GM20431 (cell line): ENCODE measurements at regions not wholly inside any gene's neighbourhood (a gene's known extent, or its start where the extent isn't known, plus 50 kb on each side); places are given as distances from the start of the nearest gene placed in this dataset.

ENCODE experiments used
- in situ Hi-C: fragments of 300-500 bp; cut with MseI, MboI; formaldehyde crosslinking; loops from one replicate; pipeline ENCODE4 v1.15.0; 2020; ENCODE audit warnings: low sequenced_read_pairs; ENCODE audit not compliant: unreplicated experiment

DNA sequence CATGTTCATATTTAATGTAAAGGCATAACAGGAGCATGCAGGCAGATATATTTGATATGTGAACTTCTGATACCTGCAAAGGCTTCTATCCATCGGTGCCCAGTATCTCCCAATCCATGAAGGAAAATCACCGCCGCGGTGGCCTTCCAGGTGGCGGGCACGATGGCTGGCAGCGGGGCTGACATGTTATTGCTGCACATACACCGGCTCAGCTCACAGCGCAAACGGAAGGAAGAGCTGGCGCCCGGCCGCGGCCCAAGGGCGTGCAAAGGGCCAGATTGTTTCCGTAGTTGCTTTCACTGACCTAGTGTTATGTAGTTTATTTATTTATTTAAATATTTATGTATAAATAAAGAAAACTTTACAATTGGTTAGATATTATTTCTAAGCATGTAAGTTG lies 322.7 kb upstream of the PITX2 start:
- in situ Hi-C loops, result no loop called here

DNA sequence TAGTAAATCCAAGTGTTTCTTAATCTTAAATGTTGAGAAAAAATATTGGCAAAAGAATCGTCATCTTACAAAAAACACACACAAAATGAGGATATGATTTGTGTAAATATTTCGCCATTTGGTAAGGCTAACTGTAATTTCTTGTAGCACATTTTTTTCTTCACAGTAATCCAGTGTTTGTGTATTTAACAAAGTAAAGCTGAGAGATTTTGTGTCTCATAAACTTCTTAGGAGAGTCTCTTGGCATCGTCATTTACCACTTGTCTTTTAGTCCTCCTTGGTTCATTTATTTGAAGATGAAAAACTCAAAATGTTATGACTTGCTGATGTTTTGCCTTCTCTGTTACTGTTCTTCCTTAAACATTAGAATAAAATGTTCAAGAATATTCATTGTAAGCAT lies 326.7 kb upstream of the PITX2 start:
- in situ Hi-C loops, result no loop called here

DNA sequence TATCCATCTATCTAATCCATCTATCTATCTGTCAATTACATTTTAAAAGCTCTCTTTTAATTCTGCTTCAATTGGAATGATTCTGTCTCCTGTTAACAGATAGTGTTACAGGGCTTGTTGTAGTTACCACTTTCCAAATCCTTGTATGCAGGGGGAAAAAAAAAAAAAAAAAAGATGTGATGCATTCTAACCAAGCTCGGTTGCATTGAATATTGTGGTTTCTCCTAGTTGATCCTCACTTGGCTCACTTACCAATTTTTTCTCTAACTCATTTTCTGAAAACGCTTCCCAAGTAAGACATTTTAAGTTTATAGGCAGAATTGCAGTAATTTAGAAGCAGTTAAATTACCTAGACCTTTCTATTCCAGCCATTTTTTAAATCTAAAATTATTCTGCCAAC lies 327.9 kb upstream of the PITX2 start:
- in situ Hi-C loops, result loop anchor here (25.0 kb wide), 1 partner anchor 313 kb away; no protein-coding TSS in a partner anchor

DNA sequence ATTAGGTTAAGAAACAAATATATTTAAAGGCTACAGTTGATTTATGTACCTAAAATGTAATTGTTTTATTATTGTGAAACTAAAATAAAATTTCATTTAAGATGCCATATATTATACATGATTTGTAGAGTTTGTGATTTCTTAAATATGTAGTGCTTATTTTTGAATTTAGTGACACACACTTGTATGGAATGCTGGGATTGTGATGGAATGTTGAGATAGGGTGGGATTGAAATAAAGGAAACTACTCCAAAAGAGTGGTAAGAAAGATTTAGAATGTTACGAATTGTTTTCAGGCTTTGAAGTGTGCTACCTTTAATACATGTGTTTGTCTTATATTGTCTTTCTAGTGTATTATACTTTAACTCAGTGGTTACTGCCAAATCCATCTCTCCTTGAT lies 330.3 kb upstream of the PITX2 start:
- in situ Hi-C loops, result loop anchor here (25.0 kb wide), 1 partner anchor 316 kb away; no protein-coding TSS in a partner anchor

DNA sequence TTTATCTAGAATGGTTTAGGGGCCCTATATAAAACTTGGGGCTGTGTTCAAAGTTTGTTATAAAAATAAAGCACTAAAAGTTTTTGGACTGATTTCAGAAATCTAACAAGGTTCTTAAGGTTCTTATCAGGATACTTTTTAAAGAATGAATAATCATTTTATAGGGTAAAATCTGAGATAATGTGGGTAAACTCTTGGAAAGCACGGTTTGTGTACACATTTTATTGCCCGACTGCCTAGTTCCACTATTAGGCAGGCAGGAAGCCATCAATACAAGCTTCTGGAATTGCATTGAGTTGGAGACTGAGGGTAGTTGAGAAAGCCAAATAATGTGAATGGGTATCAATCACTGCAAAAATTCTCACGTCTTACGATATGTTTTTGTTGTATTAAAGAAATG lies 331.0 kb upstream of the PITX2 start:
- in situ Hi-C loops, result loop anchor here (25.0 kb wide), 1 partner anchor 317 kb away; no protein-coding TSS in a partner anchor

DNA sequence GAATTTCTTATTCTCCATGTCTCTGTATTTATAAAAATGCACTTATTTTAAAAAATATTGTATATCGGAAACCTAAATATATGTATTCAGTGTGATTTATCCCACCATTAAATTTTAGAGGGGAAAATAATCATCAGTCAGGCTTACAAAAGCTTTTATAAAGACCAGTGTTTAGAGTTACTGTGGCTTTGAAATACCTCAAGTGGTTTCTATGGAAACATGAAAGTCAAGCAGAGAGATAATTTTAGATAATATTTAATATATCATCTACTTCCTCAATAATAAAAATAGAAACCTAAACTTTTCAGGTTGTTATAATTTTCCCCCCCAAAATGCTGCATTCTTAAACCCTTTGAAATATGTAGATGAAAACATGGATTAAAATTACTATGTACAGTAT lies 332.9 kb upstream of the PITX2 start:
- in situ Hi-C loops, result loop anchor here (25.0 kb wide), 1 partner anchor 318 kb away; no protein-coding TSS in a partner anchor

DNA sequence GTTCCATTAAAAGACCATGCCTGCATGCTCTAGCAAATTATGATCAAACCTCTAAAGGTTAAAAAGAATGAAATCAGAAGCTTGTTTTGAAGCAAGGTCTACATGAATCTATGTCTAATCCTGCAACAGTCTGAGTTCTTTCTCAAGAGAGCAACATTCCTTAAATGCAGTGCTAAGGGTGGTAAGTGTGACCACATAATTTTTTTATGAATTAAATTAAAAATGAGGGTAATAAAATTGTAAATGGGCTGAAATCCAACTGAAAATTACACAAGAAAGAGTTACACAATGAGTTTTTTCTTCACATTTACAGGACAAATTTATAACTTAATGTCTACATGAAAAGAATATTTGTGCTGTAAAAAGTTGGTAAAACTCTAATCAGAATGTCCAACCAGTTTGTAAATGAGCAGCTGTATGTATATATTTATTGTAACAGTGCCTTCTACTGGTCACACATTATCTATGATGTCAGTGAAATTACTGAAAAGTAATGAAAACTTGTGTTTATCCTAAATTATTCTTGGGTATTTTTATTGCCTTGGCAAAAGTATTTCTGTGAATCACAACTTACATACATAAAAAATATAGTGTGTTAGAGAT lies 336.3 kb upstream of the PITX2 start:
- in situ Hi-C loops, result loop anchor here (25.0 kb wide), 1 partner anchor 322 kb away; no protein-coding TSS in a partner anchor

DNA sequence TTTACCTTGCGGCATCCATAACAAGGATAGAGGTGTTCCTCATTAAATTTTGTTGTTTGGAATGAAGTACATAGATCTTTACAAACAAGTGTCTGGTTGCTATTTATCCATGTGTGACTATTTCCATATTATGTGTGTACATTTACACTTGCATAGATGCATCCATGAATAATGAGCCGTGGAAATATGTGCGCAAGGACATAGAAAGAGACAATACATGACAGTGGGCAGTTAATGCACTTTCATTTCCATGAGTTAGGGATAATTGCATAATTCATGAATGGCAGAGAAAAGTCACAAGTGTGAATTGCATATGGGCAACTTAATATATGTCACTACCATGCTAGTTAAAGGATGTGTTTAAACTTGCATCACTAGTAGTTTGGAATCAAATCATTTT lies 338.2 kb upstream of the PITX2 start:
- in situ Hi-C loops, result loop anchor here (25.0 kb wide), 1 partner anchor 324 kb away; no protein-coding TSS in a partner anchor

DNA sequence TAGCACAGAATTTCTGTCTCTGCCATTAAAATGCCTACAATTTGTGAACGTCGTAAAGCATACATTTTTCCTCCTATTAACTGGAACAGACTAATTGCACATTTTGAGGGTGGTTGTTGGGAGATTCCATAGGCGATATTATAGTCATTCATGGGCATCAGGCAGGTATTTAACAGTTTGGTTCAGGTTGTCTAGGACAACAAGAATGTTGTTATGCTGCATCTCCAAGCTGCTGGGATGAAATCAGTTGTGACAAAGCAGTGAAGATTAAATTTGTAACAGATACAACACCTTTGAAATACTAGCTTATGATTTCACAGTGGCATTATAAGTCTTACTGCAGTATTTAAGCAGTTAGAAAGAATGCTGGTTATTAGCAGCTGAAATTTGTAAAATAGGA lies 339.7 kb upstream of the PITX2 start:
- in situ Hi-C loops, result loop anchor here (25.0 kb wide), 1 partner anchor 325 kb away; no protein-coding TSS in a partner anchor

DNA sequence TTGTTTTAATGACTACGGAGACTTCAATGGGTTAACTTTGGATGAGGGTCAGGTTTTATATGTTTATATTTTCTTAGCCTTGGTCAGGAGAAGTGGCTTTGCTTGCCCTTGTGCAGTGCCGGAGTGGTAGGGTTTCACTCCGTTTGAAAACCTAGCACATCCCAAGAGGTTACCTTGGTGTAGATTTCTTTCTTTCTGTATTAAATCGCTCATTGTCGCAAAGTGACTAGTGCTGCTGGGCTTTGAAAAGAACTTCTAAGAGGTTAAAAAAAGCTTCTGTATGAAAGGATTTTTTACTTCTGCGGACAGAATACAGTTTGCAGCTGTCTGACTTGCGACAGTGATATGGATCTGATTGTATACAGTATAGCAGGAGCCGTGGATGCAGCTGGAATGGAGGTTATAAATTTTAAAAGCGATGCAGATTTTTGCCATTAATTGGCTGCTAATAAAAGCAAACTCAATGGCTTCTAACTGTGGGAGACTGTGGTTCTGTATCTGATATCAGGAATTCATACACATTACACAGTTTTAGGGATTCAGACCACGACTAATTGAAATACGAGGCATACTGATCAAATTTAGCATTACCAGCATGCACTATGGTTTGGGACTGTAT lies 340.9 kb upstream of the PITX2 start:
- in situ Hi-C loops, result loop anchor here (25.0 kb wide), 1 partner anchor 326 kb away; no protein-coding TSS in a partner anchor

DNA sequence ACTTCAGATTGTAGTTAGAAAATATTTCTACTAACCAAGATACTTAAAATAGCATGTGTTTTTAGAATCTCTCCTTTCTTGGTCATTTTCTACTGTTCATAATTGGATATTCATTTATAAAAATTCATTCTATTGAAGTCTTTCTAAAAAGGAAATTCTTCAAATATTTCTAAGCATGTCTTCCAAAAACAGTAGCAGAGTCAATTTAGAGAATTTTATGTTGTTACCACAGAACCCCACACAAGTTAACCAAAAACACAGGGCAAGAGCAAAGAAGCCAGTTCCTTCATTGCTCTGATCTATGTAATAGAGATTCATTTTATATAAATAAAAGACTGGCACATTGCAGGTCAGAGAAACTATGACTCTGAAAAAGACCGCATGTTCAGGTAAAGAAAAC lies 345.1 kb upstream of the PITX2 start:
- in situ Hi-C loops, result loop anchor here (25.0 kb wide), 1 partner anchor 331 kb away; no protein-coding TSS in a partner anchor

DNA sequence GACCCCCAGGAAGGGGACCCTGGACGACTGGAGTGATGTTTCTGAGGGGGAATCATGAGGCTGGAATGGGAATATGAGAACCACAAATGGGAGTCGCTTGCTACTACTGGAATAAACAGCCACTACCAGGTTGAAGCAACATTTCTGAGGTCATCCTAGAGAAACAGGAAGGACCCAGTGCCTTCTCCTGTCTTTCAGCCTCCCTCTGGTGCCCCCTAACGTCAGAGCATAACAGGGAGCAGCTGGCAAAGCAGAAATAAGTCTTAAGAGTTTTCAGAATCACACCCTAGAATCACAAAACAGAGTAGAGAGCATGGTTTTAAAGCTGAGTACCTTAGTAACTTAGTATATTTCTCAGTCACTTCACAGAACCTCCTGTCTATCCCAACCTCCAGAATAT lies 347.8 kb upstream of the PITX2 start:
- in situ Hi-C loops, result loop anchor here (25.0 kb wide), 1 partner anchor 333 kb away; no protein-coding TSS in a partner anchor

DNA sequence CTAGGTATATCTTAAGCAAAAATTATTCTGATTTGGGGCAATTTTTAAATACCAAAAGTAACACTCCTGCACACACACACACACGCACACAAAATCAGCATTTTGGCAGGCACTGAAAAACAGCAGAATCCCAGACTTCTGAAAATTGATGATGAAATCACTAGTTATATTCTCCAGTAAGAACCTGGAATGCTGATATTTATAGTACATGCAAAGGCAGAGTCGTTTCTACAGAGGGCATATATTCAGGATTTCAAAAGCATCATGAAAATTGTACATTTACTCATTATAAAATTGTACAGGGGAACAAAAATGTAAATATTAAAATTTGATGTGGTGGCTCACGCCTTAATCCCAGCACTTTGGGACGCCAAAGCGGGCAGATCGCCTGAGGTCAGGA lies 352.5 kb upstream of the PITX2 start:
- in situ Hi-C loops, result no loop called here

DNA sequence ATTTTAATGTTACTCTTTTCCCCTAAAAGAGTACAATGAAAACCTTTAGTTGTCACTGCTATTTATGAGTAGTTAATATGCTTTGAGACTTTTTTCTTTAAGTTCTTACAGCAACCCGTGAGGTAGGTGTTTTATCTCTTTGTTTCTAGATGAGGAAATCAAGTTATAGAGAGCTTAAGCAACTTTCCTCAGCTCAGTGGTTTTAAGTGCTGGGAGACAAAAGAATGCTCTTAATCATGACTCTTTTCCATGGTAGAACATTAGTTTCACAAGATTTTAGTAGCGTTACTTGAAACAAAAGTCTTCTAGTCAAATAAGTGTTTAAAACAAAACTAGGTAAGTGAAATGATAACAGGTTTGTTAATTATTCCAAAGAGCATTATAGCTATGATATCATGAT lies 354.7 kb upstream of the PITX2 start:
- in situ Hi-C loops, result no loop called here

DNA sequence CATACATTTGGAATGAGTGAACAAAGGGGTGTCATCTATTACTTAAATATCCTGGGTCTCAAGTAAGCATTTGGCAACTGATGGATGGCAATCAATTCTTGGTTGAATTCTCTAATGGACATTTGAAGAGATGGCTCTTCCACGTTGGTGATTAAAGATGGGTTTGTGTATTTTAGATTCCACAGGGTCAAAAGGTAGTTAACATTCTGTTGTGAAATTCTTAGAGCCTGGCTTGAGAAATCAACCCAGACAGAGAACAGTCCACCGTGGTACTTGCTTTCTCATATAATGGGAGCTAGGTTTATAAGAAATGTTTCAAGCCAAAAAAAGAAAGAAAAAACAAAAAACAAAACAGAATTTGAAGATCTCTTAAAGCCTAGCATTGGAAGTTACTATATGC lies 355.9 kb upstream of the PITX2 start:
- in situ Hi-C loops, result no loop called here

DNA sequence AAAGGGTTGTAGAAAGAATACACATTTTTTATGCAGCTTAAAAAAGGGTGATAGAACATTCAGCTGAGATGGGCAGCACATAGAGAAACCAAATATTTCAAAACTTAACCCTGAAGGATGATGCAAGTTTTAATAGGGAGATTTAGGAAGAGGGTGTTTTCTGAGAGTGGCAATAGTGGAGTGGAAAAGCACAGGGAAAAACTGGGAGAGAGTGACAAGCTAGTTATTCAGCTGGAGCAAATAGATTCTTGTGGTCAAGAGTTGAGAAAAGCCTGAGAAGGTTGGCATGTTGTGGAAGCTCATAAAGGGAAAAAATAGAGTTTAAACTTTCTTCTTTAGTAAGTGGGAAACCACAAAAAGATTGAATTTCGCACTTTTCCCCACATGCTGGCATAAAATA lies 359.6 kb upstream of the PITX2 start:
- in situ Hi-C loops, result no loop called here

DNA sequence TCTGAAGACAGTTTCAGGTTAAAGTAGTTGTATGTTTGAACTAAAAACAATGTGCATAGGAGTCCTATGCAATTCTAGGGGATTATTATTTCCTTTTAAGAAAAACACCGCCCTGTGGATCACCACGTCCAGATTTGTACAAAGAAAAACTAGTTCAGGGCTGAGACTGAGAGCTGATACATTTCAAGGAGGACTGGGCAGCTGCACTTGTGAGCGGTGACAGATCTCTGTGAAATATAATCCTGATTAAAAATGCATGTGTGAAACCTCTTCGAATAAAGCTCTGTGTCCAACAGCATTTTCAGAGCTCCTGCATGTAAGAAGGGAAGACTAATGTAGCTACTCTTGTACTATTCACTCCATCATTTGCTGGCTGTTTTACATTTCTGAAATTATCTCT lies 365.8 kb upstream of the PITX2 start:
- in situ Hi-C loops, result no loop called here

DNA sequence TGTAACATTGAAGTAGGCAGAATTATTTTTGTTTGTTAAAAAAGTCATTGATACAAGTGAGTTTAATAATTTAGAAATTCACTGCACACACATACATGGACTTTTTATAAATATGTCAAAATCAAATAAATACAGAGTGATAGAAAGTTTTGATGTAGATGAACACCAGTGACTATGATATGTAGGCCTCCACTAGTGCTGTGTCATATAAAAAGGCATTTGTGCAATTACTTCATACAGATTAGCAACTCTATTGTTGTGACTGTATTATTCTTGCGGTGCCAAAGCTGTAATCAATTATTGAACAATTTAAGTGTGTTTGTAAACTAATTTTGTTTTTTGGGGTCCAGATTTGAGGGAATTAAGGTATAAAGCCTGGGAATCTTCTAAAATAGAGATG lies 366.2 kb upstream of the PITX2 start:
- in situ Hi-C loops, result no loop called here

DNA sequence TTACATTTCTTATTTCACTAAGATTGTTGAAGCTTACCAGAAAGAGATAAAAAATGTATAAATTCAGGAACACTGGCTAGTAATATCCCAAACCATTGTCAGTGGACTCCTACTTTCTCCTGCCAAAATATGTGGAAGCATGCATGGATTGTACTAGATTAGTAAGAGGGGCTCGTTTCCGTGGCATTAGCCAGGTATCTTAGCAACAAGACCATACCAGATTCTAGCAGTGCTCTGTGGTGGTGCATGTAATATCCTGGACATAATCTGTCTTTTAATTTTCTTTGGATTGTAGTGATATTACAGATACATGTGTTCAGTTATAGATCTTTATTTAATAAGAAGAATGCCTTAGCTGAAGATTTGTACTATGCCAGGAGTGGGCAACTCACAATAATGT lies 371.9 kb upstream of the PITX2 start:
- in situ Hi-C loops, result no loop called here

DNA sequence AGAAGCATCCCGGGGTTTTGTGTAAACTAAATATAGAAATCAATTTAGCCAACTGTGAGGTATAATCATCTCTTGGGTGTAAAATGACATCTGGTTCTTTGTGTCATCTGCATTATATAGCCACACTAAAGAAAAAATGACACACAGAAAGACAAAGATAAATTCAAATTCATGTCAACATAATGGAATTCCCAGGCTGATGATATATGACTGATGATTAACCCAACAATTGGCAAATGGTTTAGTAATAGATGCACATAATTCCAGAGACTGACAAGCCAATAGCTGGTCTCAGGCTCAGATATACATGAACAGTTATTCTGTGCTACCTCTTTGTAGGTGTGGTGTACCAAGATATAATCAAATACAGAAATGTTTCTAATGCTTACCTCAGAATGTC lies 375.4 kb upstream of the PITX2 start:
- in situ Hi-C loops, result no loop called here

DNA sequence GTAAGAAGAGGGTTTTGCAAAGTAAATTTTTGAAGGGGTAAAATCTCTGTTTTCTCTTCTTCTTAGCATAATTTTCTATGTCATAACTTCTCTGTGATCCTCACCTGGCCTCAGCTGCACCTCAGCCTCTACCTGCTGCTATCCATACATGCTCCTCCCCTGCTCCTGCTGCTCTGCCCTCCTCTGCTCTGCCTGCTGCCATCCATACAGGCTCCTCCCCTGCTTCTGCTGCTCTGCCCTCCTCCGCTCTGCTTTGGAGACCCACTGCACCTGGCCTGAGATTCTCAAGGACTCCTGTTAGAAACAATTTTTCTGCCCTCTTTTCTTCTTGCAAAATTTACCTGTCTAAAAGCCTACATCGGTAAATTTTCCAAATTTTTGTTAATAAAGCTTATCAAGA lies 388.6 kb upstream of the PITX2 start:
- in situ Hi-C loops, result no loop called here

DNA sequence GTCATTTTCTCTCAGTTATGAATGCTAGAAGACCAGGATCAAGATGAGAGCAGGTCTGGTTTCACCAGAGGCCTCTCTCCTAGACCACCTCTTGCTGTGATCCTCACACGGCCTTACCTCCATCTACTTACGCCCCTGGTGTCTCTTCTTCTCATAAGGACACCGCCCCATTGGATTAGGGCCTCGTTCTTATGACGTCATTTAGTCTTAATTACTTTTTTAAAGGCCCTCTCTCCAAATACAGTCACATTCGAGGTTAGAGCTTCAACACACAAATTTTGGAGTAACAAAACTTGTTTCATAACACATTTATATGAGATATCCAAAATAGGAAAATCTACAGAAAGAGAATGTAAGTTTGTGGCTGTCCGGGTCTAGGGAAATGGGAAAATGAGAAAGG lies 391.0 kb upstream of the PITX2 start:
- in situ Hi-C loops, result no loop called here
